HG03066 (cell line): ENCODE measurements at regions not wholly inside any gene's neighbourhood (a gene's known extent, or its start where the extent isn't known, plus 50 kb on each side); places are given as distances from the start of the nearest gene placed in this dataset.
"Not testable (repeated sequence)": the region's sequence is repeated elsewhere in the genome, so short reads cannot be mapped to it uniquely, and the experiment has no call there.

Experiments used
- ATAC-seq: cut with Tn5 transposase; IDR thresholded peaks from one replicate; pipeline ENCODE4 v1.9.1; 2021; ENCODE audit warnings: low read depth; ENCODE audit not compliant: unreplicated experiment

DNA sequence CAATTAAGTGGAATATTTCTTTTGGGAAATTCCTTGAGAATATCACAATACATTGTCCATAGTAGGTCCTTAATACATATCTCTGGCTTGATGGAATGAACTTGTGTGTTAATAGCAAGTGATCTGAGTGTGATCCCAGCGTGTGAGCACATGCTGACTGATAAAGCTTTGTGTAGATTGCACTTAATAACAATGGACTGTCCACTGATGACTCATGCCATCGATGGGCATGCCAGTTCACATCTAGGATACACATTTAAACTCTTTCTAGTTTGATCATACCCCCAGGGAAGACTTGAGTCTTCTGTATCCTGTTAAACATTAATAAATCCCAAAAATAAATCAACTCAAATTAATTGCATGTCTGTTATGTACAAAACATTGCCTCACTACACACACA is 454.3 kb upstream of the SPTLC3 start:
- ATAC-seq, result no peak

- ATAC-seq, result no peak
Observed at GRCh38 chr20:12555369-12555768, 453.4 kb upstream of the SPTLC3 start.

GRCh38 chr20:12555849-12556248 is 452.9 kb upstream of the SPTLC3 start:
- not testable (repeated sequence) for ATAC-seq

- ATAC-seq, result no peak
Observed at GRCh38 chr20:12557224-12557623, 451.5 kb upstream of the SPTLC3 start.

DNA sequence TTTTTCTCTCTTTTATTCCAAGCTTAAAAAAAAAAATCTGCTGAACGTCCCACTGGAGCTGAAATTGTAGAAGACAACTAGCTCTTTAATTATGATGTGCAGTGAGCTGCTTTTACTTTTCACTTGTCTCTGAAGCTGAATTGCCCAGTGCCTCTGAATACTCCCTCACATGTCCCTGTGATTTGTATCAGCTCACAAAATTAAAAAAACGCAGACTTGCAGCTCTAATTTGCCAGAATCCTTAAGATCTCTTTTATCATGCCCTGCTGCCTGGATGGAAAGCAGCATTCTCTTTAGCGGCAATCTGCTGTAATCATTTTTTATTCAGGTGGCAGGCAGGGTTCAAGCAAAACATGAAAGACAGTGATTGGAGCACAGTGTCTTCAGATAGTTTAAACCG is 443.8 kb upstream of the SPTLC3 start:
- ATAC-seq, result no peak

DNA sequence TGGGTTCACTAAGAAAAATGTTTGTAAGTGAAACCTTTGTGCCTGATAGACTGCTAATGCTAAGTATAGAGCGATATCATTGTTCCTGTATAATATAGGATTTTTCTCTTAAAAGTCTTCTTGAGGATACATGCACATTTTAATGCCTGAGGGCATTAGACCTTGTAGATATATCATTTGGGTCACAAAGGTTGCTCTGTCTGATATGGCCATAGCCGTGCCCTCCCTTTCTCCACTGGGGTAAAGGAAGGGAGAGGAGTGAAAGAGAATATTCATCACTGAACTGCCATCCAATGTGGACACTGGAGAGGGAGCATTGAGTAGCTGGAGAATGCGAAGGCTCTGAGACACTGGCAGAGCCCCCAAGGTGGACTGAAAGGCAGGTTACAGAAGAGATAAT is 442.2 kb upstream of the SPTLC3 start:
- no peak for ATAC-seq

GRCh38 chr20:12570371-12570770 is 438.4 kb upstream of the SPTLC3 start:
- no peak for ATAC-seq

GRCh38 chr20:12573442-12573841 is 435.3 kb upstream of the SPTLC3 start:
- no peak for ATAC-seq

GRCh38 chr20:12575352-12576095 is 433.2 kb upstream of the SPTLC3 start:
- ATAC-seq, result no peak

GRCh38 chr20:12577213-12577612 is 431.6 kb upstream of the SPTLC3 start:
- ATAC-seq, result no peak

GRCh38 chr20:12581644-12582289 is 427.0 kb upstream of the SPTLC3 start:
- ATAC-seq, result no peak

- ATAC-seq, result not testable (repeated sequence)
Observed at GRCh38 chr20:12582710-12583109, 426.1 kb upstream of the SPTLC3 start.

GRCh38 chr20:12591949-12592470 is 416.8 kb upstream of the SPTLC3 start:
- no peak for ATAC-seq

DNA sequence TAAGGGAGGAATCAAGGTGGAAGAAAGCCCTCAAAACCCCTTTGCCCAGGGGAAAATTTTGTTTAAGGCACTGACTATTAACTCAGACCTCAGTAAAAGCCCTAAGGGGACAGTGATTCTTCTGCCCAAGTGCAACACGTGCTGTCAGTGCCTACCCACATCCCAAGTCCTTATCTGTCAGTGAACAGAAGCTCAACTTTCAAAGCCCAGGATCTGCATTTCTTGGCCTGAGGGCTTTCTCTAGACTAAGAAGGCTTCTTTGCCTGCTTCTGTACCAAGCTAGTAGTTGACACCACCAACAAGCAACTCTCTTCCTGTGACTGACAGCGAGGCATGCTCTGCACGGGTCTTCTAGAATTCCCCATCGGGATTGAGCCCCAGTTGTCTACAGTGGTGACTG is 416.0 kb upstream of the SPTLC3 start:
- no peak for ATAC-seq

- ATAC-seq, result no peak
Observed at GRCh38 chr20:12593342-12593873, 415.4 kb upstream of the SPTLC3 start.

GRCh38 chr20:12594410-12595088 is 414.2 kb upstream of the SPTLC3 start:
- ATAC-seq, result no peak

GRCh38 chr20:12595841-12596240 is 412.9 kb upstream of the SPTLC3 start:
- no peak for ATAC-seq

DNA sequence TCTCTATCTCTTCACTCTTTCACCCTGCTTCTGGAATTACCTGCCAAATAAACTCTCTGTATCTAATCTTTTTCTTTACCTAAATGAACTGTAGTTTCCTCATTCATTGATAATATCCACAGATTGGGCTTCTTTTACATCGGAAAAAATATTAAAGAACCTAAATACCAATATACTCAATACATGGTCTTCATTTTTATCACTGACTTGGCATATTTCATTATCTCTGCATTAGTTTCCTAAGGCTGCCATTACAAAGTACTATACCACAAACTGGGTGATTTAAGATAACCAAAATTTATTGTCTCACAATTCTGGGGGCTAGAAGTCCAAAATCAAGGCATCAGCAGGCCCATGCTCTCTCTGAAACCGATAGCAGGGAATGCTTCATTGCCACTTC is 411.9 kb upstream of the SPTLC3 start:
- no peak for ATAC-seq

DNA sequence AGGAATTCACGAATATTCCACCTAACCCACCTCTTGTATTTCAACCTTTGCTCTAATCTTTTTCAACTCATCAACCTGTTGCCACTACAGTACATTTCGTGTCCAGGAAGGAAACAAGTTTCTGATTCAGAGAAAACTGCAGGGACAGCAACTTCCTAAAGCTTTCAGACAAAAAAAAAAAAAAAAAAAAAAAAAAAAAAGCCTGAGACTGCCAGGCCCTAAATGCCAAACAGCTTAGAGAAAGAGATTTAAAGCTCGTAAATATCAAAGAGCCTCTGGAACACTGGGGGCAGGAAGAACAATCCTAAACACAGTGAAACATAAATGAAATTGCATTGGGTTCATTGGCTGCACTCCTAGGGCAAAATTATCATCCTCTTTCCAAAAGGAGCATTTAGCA is 411.2 kb upstream of the SPTLC3 start:
- ATAC-seq, result no peak

- no peak for ATAC-seq
Observed at GRCh38 chr20:12598894-12599293, 409.9 kb upstream of the SPTLC3 start.

DNA sequence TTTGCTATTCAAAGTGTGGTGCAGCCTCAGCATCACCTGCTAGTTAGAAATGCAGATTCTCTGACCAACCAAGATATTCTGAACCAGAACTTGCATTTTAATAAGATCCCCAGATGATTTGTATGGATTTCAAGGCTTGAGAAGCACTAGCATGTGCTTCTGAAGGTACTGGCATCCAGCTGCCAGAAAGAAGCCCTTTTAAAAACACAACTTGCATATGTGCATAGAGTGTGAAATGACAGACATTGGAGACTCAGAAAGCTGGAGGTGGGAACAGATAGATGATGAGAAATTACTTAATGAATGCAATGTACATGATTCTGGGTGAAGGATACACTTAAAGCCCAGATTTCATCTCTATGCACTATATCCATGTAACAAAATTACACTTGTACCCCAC is 409.3 kb upstream of the SPTLC3 start:
- no peak for ATAC-seq
